KOPT-K1 (cell line): ENCODE measurements at regions not wholly inside any gene's neighbourhood (a gene's known extent, or its start where the extent isn't known, plus 50 kb on each side); places are given as distances from the start of the nearest gene placed in this dataset.
"Not testable (repeated sequence)": the region's sequence is repeated elsewhere in the genome, so short reads cannot be mapped to it uniquely, and the experiment has no call there.

Source experiments
- H3K27ac ChIP-seq: fragments of 200-600 bp; sonication (generic); 2 replicates; pipeline ENCODE4 v1.5.1; 2016; ENCODE audit warnings: antibody characterized with exemption, mild to moderate bottlenecking, low read depth, low read length; ENCODE audit not compliant: poor library complexity, severe bottlenecking
- H3K36me3 ChIP-seq: fragments of 200-600 bp; sonication (generic); 2 replicates; pipeline ENCODE4 v1.5.1; 2017; ENCODE audit warnings: antibody characterized with exemption, mild to moderate bottlenecking, low read length, moderate library complexity; ENCODE audit not compliant: insufficient read depth
- H3K9me3 ChIP-seq: fragments of 200-600 bp; sonication (generic); 2 replicates; pipeline ENCODE4 v1.5.1; 2017; ENCODE audit warnings: antibody characterized with exemption, low read length, mild to moderate bottlenecking; ENCODE audit not compliant: insufficient read depth, poor library complexity, severe bottlenecking

GRCh38 chr16:26970292-26970691 is 96.4 kb upstream of the C16orf82 start:
- Histone ChIP-seq H3K9me3 (no peaks in the 10 kb centered on the region), H3K36me3 (no peaks in the 10 kb centered on the region)

DNA sequence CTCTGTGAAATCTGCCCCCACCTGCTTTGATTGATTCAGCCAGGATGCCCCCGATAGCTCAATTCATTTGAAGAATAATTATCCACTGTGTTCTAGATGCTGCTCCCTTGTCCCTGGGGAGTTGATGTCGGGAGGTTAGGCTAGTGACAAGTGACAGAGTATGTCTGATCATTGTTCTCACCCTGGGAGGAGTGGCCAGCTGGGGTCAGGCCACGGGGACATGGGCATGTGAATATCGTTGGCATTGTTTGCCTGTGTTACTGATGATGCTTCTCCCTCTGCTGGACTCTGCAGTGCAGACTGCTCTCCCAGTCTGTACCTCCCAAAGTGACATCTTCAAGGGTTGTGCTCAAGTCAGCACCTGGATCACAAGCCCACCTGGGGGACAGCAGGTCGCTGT is 89.9 kb upstream of the C16orf82 start:
- Histone ChIP-seq H3K36me3 (no peaks in the 10 kb centered on the region), H3K27ac (no peak overlapping the region), H3K9me3 (no peaks in the 10 kb centered on the region)

More at GRCh38 chr16:26970292-26970691, 96.4 kb upstream of the C16orf82 start:
- no peak overlapping the region for H3K27ac ChIP-seq

DNA sequence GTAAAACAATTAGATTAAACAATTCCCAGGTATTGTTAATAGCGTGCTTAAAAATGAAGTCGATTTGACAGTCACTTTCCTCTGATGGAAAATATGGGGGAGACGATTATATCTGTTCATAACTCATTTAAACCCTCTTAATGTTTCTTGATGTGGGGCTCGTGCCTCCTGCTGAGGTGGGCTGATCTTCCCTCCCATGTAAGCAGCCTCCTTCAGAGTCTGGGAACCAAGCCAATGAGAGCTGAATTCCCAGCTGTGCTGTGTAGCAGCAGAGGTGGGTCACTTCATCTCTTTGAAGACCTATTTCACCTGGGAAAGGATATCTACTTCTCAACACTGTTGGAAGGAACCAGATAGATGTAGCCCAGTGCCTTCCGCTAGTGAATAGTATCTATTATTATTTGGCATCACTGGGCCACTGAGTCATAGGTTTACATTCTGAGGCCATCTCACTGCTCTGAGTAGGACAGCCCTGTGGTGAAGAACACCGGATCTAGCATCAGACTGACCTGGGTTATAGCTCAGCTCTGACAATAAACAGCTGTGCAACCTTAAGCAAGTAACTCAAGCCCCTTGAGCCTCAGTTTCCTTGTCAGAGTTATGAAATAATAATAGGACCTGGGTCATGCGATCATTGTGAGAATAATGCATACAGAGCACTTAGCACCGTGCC is 85.3 kb upstream of the C16orf82 start:
- no peaks in the 10 kb centered on the region for H3K36me3 ChIP-seq
- no peak overlapping the region for H3K27ac ChIP-seq
- no peaks in the 10 kb centered on the region for H3K9me3 ChIP-seq

GRCh38 chr16:26982422-26982821 is 84.3 kb upstream of the C16orf82 start:
- Histone ChIP-seq H3K36me3 (no peaks in the 10 kb centered on the region), H3K9me3 (no peaks in the 10 kb centered on the region), H3K27ac (no peak overlapping the region)

GRCh38 chr16:26983426-26983825 is 83.3 kb upstream of the C16orf82 start:
- Histone ChIP-seq H3K27ac (no peak overlapping the region), H3K36me3 (no peaks in the 10 kb centered on the region), H3K9me3 (no peaks in the 10 kb centered on the region)

GRCh38 chr16:26985100-26986065 is 81.3 kb upstream of the C16orf82 start:
- no peaks in the 10 kb centered on the region for H3K9me3 ChIP-seq
- H3K36me3 ChIP-seq: no peaks in the 10 kb centered on the region
- no peak overlapping the region for H3K27ac ChIP-seq

- H3K9me3 ChIP-seq: no peaks in the 10 kb centered on the region
- H3K27ac ChIP-seq: no peak overlapping the region
- H3K36me3 ChIP-seq: no peaks in the 10 kb centered on the region
Observed at GRCh38 chr16:26987597-26988010, 79.1 kb upstream of the C16orf82 start.

GRCh38 chr16:26988186-26988585 is 78.5 kb upstream of the C16orf82 start:
- Histone ChIP-seq H3K36me3 (no peaks in the 10 kb centered on the region), H3K27ac (no peak overlapping the region), H3K9me3 (no peaks in the 10 kb centered on the region)

DNA sequence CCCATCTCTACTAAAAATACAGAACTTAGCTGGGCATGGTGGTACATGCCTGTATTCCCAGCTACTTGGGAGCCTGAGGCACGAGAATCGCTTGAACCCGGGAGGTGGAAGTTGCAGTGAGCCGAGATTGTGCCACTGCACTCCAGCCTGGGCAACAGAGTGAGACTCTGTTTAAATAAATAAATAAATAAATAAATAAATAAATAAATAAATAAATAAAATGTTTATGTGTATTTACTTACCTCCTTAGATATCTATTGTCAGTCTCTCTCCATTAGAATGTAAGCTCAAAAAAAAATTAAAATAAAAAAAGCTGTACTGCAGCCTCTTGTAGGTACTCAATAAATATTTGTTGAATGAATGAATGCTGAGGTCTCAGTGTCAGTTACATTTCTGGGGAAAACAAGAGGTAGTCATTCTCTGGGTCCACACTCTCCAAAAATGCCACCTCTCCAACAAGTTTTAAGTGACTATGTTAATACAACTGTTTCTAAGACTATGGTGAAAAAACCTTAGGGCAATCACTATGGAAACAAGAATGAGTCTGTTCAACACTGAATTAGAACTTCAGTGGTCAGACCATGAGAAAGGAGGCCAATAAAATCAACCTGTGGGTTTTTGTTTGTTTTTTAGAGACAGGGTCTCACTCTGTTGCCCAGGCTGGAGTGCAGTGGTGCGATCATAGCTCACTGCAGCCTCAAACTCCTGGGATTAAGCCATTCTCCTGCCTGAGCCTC is 76.2 kb upstream of the C16orf82 start:
- H3K36me3 ChIP-seq, H3K9me3 ChIP-seq: not testable (repeated sequence)

GRCh38 chr16:26992666-26993349 is 73.9 kb upstream of the C16orf82 start:
- no peaks in the 10 kb centered on the region for H3K9me3 ChIP-seq
- no peak overlapping the region for H3K27ac ChIP-seq
- no peaks in the 10 kb centered on the region for H3K36me3 ChIP-seq

More for the DNA sequence above, 76.2 kb upstream of the C16orf82 start:
- not testable (repeated sequence) for H3K27ac ChIP-seq

GRCh38 chr16:26993511-26993910 is 73.2 kb upstream of the C16orf82 start:
- H3K36me3 ChIP-seq: no peaks in the 10 kb centered on the region
- H3K27ac ChIP-seq: no peak overlapping the region
- H3K9me3 ChIP-seq: no peaks in the 10 kb centered on the region

GRCh38 chr16:26993963-26994362 is 72.8 kb upstream of the C16orf82 start:
- Histone ChIP-seq H3K36me3 (no peaks in the 10 kb centered on the region), H3K9me3 (no peaks in the 10 kb centered on the region), H3K27ac (no peak overlapping the region)

GRCh38 chr16:26995522-26995921 is 71.2 kb upstream of the C16orf82 start:
- H3K36me3 ChIP-seq: no peaks in the 10 kb centered on the region
- no peak overlapping the region for H3K27ac ChIP-seq
- no peaks in the 10 kb centered on the region for H3K9me3 ChIP-seq

- no peaks in the 10 kb centered on the region for H3K9me3 ChIP-seq
- no peaks in the 10 kb centered on the region for H3K36me3 ChIP-seq
- H3K27ac ChIP-seq: no peak overlapping the region
Observed at GRCh38 chr16:27005386-27005785, 61.3 kb upstream of the C16orf82 start.
